Stomach smooth muscle (tissue), 2 donors: ENCODE measurements at regions not wholly inside any gene's neighbourhood (a gene's known extent, or its start where the extent isn't known, plus 50 kb on each side); places are given as distances from the start of the nearest gene placed in this dataset.

ENCODE experiments used
- H3K27ac ChIP-seq: one replicate; pipeline ENCODE4 v1.7.0; 2013; ENCODE audit warnings: mild to moderate bottlenecking, low read length, inconsistent platforms
- H3K27me3 ChIP-seq, 2 donors: one replicate each; pipeline ENCODE4 v1.7.0; 2013; ENCODE audit warnings: low read length in 2 of 2; ENCODE audit not compliant: insufficient read depth in 2 of 2, control insufficient read depth in 1 of 2
- H3K36me3 ChIP-seq, 2 donors: one replicate each; pipeline ENCODE4 v1.7.0; 2013; ENCODE audit warnings: low read length in 2 of 2; ENCODE audit not compliant: control insufficient read depth in 2 of 2, insufficient read depth in 2 of 2
- H3K4me1 ChIP-seq: one replicate; pipeline ENCODE4 v1.7.0; 2013; ENCODE audit warnings: low read length; ENCODE audit not compliant: control insufficient read depth, insufficient read depth
- H3K4me3 ChIP-seq, 2 donors: one replicate each; pipeline ENCODE4 v1.7.0; 2013; ENCODE audit warnings: low read length in 2 of 2
- H3K9ac ChIP-seq, 2 donors: one replicate each; pipeline ENCODE4 v1.7.0; 2013; ENCODE audit warnings: low read length in 2 of 2, mild to moderate bottlenecking in 1 of 2
- H3K9me3 ChIP-seq, 2 donors: one replicate each; pipeline ENCODE4 v1.7.0; 2013; ENCODE audit warnings: low read length in 2 of 2; ENCODE audit not compliant: control insufficient read depth in 2 of 2
- donor health status: healthy.
- donor health status: Pancreatic carcinoma.

GRCh38 chr18:76081536-76081935, 413.5 kb downstream of the ZNF516 start:
- Histone ChIP-seq H3K4me3 (no peak overlapping the region), H3K36me3 (no peaks in the 10 kb centered on the region), H3K27ac (no peak overlapping the region), H3K4me1 (no peaks in the 10 kb centered on the region), H3K9ac (no peak overlapping the region), H3K9me3 (no peaks in the 10 kb centered on the region), H3K27me3 (no peaks in the 10 kb centered on the region)

GRCh38 chr18:76080430-76080829, 414.6 kb downstream of the ZNF516 start:
- Histone ChIP-seq H3K9me3 (no peaks in the 10 kb centered on the region), H3K36me3 (no peaks in the 10 kb centered on the region), H3K4me3 (no peak overlapping the region), H3K27ac (no peak overlapping the region), H3K4me1 (no peaks in the 10 kb centered on the region), H3K9ac (no peak overlapping the region), H3K27me3 (no peaks in the 10 kb centered on the region)

GRCh38 chr18:76075777-76076176, 419.3 kb downstream of the ZNF516 start:
- Histone ChIP-seq H3K4me3 (no peak overlapping the region), H3K4me1 (no peaks in the 10 kb centered on the region), H3K36me3 (no peaks in the 10 kb centered on the region), H3K9me3 (no peaks in the 10 kb centered on the region), H3K27ac (no peak overlapping the region), H3K9ac (no peak overlapping the region), H3K27me3 (no peaks in the 10 kb centered on the region)

GRCh38 chr18:76064998-76065397, 430.0 kb downstream of the ZNF516 start:
- peaks cover 0 to 3% of the 10 kb centered on the region in 2 donors for H3K27me3 ChIP-seq
- no peaks in the 10 kb centered on the region for H3K36me3 ChIP-seq
- no peaks in the 10 kb centered on the region for H3K9me3 ChIP-seq
- H3K4me3 ChIP-seq: no peak overlapping the region
- no peak overlapping the region for H3K27ac ChIP-seq
- no peaks in the 10 kb centered on the region for H3K4me1 ChIP-seq
- H3K9ac ChIP-seq: no peak overlapping the region

GRCh38 chr18:76058146-76058545, 436.9 kb downstream of the ZNF516 start:
- Histone ChIP-seq H3K9ac (no peak overlapping the region), H3K27me3 (peaks cover 0 to 3% of the 10 kb centered on the region in 2 donors), H3K4me1 (no peaks in the 10 kb centered on the region), H3K27ac (no peak overlapping the region), H3K4me3 (no peak overlapping the region), H3K9me3 (no peaks in the 10 kb centered on the region), H3K36me3 (no peaks in the 10 kb centered on the region)

GRCh38 chr18:76057386-76057785, 437.7 kb downstream of the ZNF516 start:
- H3K4me1 ChIP-seq: no peaks in the 10 kb centered on the region
- H3K9ac ChIP-seq: no peak overlapping the region
- no peaks in the 10 kb centered on the region for H3K9me3 ChIP-seq
- H3K4me3 ChIP-seq: no peak overlapping the region
- H3K27ac ChIP-seq: no peak overlapping the region
- no peaks in the 10 kb centered on the region for H3K36me3 ChIP-seq
- H3K27me3 ChIP-seq: no peaks in the 10 kb centered on the region

GRCh38 chr18:76056471-76057110, 438.5 kb downstream of the ZNF516 start:
- Histone ChIP-seq H3K36me3 (no peaks in the 10 kb centered on the region), H3K27ac (no peak overlapping the region), H3K4me1 (no peaks in the 10 kb centered on the region), H3K4me3 (no peak overlapping the region), H3K27me3 (no peaks in the 10 kb centered on the region), H3K9ac (no peak overlapping the region), H3K9me3 (no peaks in the 10 kb centered on the region)

GRCh38 chr18:76055578-76055977, 439.5 kb downstream of the ZNF516 start:
- Histone ChIP-seq H3K27ac (no peak overlapping the region), H3K4me3 (no peak overlapping the region)

GRCh38 chr18:76055025-76055424, 440.0 kb downstream of the ZNF516 start:
- Histone ChIP-seq H3K27me3 (no peaks in the 10 kb centered on the region), H3K4me3 (no peak overlapping the region), H3K9me3 (no peaks in the 10 kb centered on the region), H3K4me1 (no peaks in the 10 kb centered on the region), H3K27ac (no peak overlapping the region), H3K36me3 (no peaks in the 10 kb centered on the region), H3K9ac (no peak overlapping the region)

More at GRCh38 chr18:76055578-76055977, 439.5 kb downstream of the ZNF516 start:
- no peak overlapping the region for H3K9ac ChIP-seq
- no peaks in the 10 kb centered on the region for H3K27me3 ChIP-seq
- H3K36me3 ChIP-seq: no peaks in the 10 kb centered on the region
- no peaks in the 10 kb centered on the region for H3K9me3 ChIP-seq
- H3K4me1 ChIP-seq: no peaks in the 10 kb centered on the region

GRCh38 chr18:76054156-76054555, 440.9 kb downstream of the ZNF516 start:
- H3K9ac ChIP-seq: no peak overlapping the region
- H3K36me3 ChIP-seq: no peaks in the 10 kb centered on the region
- H3K27me3 ChIP-seq: no peaks in the 10 kb centered on the region
- H3K9me3 ChIP-seq: no peaks in the 10 kb centered on the region
- no peaks in the 10 kb centered on the region for H3K4me1 ChIP-seq
- H3K4me3 ChIP-seq: no peak overlapping the region
- H3K27ac ChIP-seq: no peak overlapping the region

GRCh38 chr18:76053551-76053950, 441.5 kb downstream of the ZNF516 start:
- H3K9ac ChIP-seq: no peak overlapping the region

More at GRCh38 chr18:76053551-76053950, 441.5 kb downstream of the ZNF516 start:
- no peaks in the 10 kb centered on the region for H3K4me1 ChIP-seq
- H3K27ac ChIP-seq: no peak overlapping the region
- H3K27me3 ChIP-seq: no peaks in the 10 kb centered on the region
- H3K9me3 ChIP-seq: no peaks in the 10 kb centered on the region
- no peaks in the 10 kb centered on the region for H3K36me3 ChIP-seq
- no peak overlapping the region for H3K4me3 ChIP-seq
